ENCODE measurements at regions not wholly inside any gene's neighbourhood (a gene's known extent, or its start where the extent isn't known, plus 50 kb on each side); places are given as distances from the start of the nearest gene placed in this dataset.

GRCh38 chr2:220212296-220213080 lies 585.1 kb downstream of the SLC4A3 start:
- DNase-seq (ENCODE audit: extremely low spot score), result no peak
- TF ChIP-seq CTCF (IDR thresholded peaks at IDR 0.05; ENCODE audit: control extremely low read depth, extremely low read depth, low read depth, missing control alignments), result no peak
- POLR2A ChIA-PET, result no interaction called here
- CTCF ChIA-PET, result interaction anchor here (0.8 to 1.5 kb wide), 2 partner anchors 9 to 60 kb away, joined by 3 read pairs; no protein-coding TSS in a partner anchor

GRCh38 chr2:220215785-220216184 lies 588.4 kb downstream of the SLC4A3 start:
- CTCF ChIA-PET, result no interaction called here
- no peak for TF ChIP-seq CTCF (IDR thresholded peaks at IDR 0.05; ENCODE audit: control extremely low read depth, extremely low read depth, low read depth, missing control alignments)
- DNase-seq (ENCODE audit: extremely low spot score), result no peak
- POLR2A ChIA-PET, result no interaction called here

GRCh38 chr2:220219371-220219770 lies 591.9 kb downstream of the SLC4A3 start:
- POLR2A ChIA-PET, result no interaction called here
- CTCF ChIA-PET, result interaction anchor here (1.2 to 1.4 kb wide), 2 partner anchors 11 to 24 kb away, joined by 3 to 5 read pairs; no protein-coding TSS in a partner anchor
- no peak for DNase-seq (ENCODE audit: extremely low spot score)
- no peak for TF ChIP-seq CTCF (IDR thresholded peaks at IDR 0.05; ENCODE audit: control extremely low read depth, extremely low read depth, low read depth, missing control alignments)

- POLR2A ChIA-PET, result no interaction called here
- no peak for DNase-seq (ENCODE audit: extremely low spot score)
- no peak for TF ChIP-seq CTCF (IDR thresholded peaks at IDR 0.05; ENCODE audit: control extremely low read depth, extremely low read depth, low read depth, missing control alignments)
- CTCF ChIA-PET, result interaction anchor here (1.2 to 1.4 kb wide), 2 partner anchors 11 to 23 kb away, joined by 3 to 5 read pairs; no protein-coding TSS in a partner anchor
These were observed 592.6 kb downstream of the SLC4A3 start for GRCh38 chr2:220220009-220220408.

- CTCF ChIA-PET, result interaction anchor here (1.4 kb wide), 1 partner anchor 10 kb away, joined by 3 read pairs; no protein-coding TSS in a partner anchor
- no peak for TF ChIP-seq CTCF (IDR thresholded peaks at IDR 0.05; ENCODE audit: control extremely low read depth, extremely low read depth, low read depth, missing control alignments)
- POLR2A ChIA-PET, result no interaction called here
- no peak for DNase-seq (ENCODE audit: extremely low spot score)
These were observed 594.6 kb downstream of the SLC4A3 start for GRCh38 chr2:220221992-220222391.

GRCh38 chr2:220224691-220225543 lies 597.5 kb downstream of the SLC4A3 start:
- TF ChIP-seq CTCF (IDR thresholded peaks at IDR 0.05; ENCODE audit: control extremely low read depth, extremely low read depth, low read depth, missing control alignments), result no peak
- ChIA-PET CTCF (interaction anchor here (0.9 to 1.5 kb wide), 2 partner anchors 10 to 23 kb away, joined by 3 read pairs; no protein-coding TSS in a partner anchor), POLR2A (no interaction called here)
- DNase-seq (ENCODE audit: extremely low spot score), result no peak

Data from GM10248 (cell line).